ENCODE measurements at regions not wholly inside any gene's neighbourhood (a gene's known extent, or its start where the extent isn't known, plus 50 kb on each side); places are given as distances from the start of the nearest gene placed in this dataset.

GRCh38 chr11:134617360-134617759, 205.3 kb upstream of the B3GAT1 start:
- intact Hi-C loops (cut with DNase I) = no loop called here
- Histone ChIP-seq H3K9me3 (no peaks in the 10 kb centered on the region), H3K4me3 (no peak overlapping the region), H3K4me1 (no peaks in the 10 kb centered on the region), H3K27me3 (no peaks in the 10 kb centered on the region), H3K36me3 (no peaks in the 10 kb centered on the region), H3K27ac (no peak overlapping the region)
- TF ChIP-seq CTCF (IDR thresholded peaks at IDR 0.05) = no peak
- no peak for TF ChIP-seq POLR2A (IDR thresholded peaks at IDR 0.05)
- TF ChIP-seq POLR2AphosphoS5 (IDR thresholded peaks at IDR 0.05; ENCODE audit: insufficient read depth in 1 of 2, low read depth in 1 of 2) = no peak
- peak; percentile 46 to 54 for DNase-seq (ENCODE audit: extremely low spot score in 2 of 2)

- intact Hi-C loops (cut with DNase I) = no loop called here
- no peak overlapping the region for H3K4me3 ChIP-seq
- no peak overlapping the region for H3K27ac ChIP-seq
- peak; percentile 49 to 83 for DNase-seq (ENCODE audit: extremely low spot score in 2 of 2)
- H3K27me3 ChIP-seq = no peaks in the 10 kb centered on the region
- no peaks in the 10 kb centered on the region for H3K36me3 ChIP-seq
- TF ChIP-seq CTCF (IDR thresholded peaks at IDR 0.05) (no peak), POLR2A (IDR thresholded peaks at IDR 0.05) (no peak), POLR2AphosphoS5 (IDR thresholded peaks at IDR 0.05; ENCODE audit: insufficient read depth in 1 of 2, low read depth in 1 of 2) (no peak)
- no peaks in the 10 kb centered on the region for H3K4me1 ChIP-seq
- no peaks in the 10 kb centered on the region for H3K9me3 ChIP-seq
These were observed 204.0 kb upstream of the B3GAT1 start for GRCh38 chr11:134616038-134616437.

- H3K4me3 ChIP-seq = no peak overlapping the region
- no peaks in the 10 kb centered on the region for H3K27me3 ChIP-seq
- no peaks in the 10 kb centered on the region for H3K4me1 ChIP-seq
- TF ChIP-seq POLR2AphosphoS5 (IDR thresholded peaks at IDR 0.05; ENCODE audit: insufficient read depth in 1 of 2, low read depth in 1 of 2) (no peak), CTCF (IDR thresholded peaks at IDR 0.05) (no peak), POLR2A (IDR thresholded peaks at IDR 0.05) (no peak)
- no peaks in the 10 kb centered on the region for H3K9me3 ChIP-seq
- no peak overlapping the region for H3K27ac ChIP-seq
- no peaks in the 10 kb centered on the region for H3K36me3 ChIP-seq
- intact Hi-C loops (cut with DNase I) = no loop called here
- peak; percentile 70 to 72 for DNase-seq (ENCODE audit: extremely low spot score in 2 of 2)
These were observed 203.1 kb upstream of the B3GAT1 start for GRCh38 chr11:134615041-134615615.

GRCh38 chr11:134614141-134614540, 202.1 kb upstream of the B3GAT1 start:
- no peak overlapping the region for H3K27ac ChIP-seq
- DNase-seq (ENCODE audit: extremely low spot score in 2 of 2) = peak; percentile 37 to 62
- H3K9me3 ChIP-seq = no peaks in the 10 kb centered on the region
- H3K4me3 ChIP-seq = no peak overlapping the region
- TF ChIP-seq POLR2AphosphoS5 (IDR thresholded peaks at IDR 0.05; ENCODE audit: insufficient read depth in 1 of 2, low read depth in 1 of 2) = no peak
- no peak for TF ChIP-seq POLR2A (IDR thresholded peaks at IDR 0.05)
- no peak for TF ChIP-seq CTCF (IDR thresholded peaks at IDR 0.05)
- H3K27me3 ChIP-seq = no peaks in the 10 kb centered on the region
- no peaks in the 10 kb centered on the region for H3K4me1 ChIP-seq
- intact Hi-C loops (cut with DNase I) = no loop called here
- no peaks in the 10 kb centered on the region for H3K36me3 ChIP-seq

- TF ChIP-seq CTCF (IDR thresholded peaks at IDR 0.05) (no peak), POLR2AphosphoS5 (IDR thresholded peaks at IDR 0.05; ENCODE audit: insufficient read depth in 1 of 2, low read depth in 1 of 2) (no peak), POLR2A (IDR thresholded peaks at IDR 0.05) (no peak)
- H3K27me3 ChIP-seq = no peaks in the 10 kb centered on the region
- H3K4me3 ChIP-seq = no peak overlapping the region
- peak; percentile 54 to 82 for DNase-seq (ENCODE audit: extremely low spot score in 2 of 2)
- no peaks in the 10 kb centered on the region for H3K9me3 ChIP-seq
- H3K36me3 ChIP-seq = no peaks in the 10 kb centered on the region
- no peaks in the 10 kb centered on the region for H3K4me1 ChIP-seq
- intact Hi-C loops (cut with DNase I) = no loop called here
- no peak overlapping the region for H3K27ac ChIP-seq
These were observed 201.6 kb upstream of the B3GAT1 start for GRCh38 chr11:134613646-134614045.
